Central memory CD8-positive, alpha-beta T cell (primary cell): ENCODE measurements at regions not wholly inside any gene's neighbourhood (a gene's known extent, or its start where the extent isn't known, plus 50 kb on each side); places are given as distances from the start of the nearest gene placed in this dataset.
"Not testable (repeated sequence)": the region's sequence is repeated elsewhere in the genome, so short reads cannot be mapped to it uniquely, and the experiment has no call there.

Source experiments
- ATAC-seq: fragments of 150-1000 bp; cut with Tn5 transposase; replicated peaks from 2 replicates; pipeline ENCODE4 v1.10.0; 2022; ENCODE audit warnings: mild to moderate bottlenecking, moderate FRiP score, moderate number of reproducible peaks; ENCODE audit not compliant: poor library complexity, severe bottlenecking; ENCODE audit errors: extremely low read depth
- DNase-seq, 2 donors: peaks; one replicate each; pipeline ENCODE4 v3.0.0; 2021; ENCODE audit warnings: low spot score in 2 of 2
- H3K27ac Mint-ChIP-seq: one replicate; pipeline ENCODE4 v1.8.0; 2022; ENCODE audit warnings: low read depth, mild to moderate bottlenecking, moderate library complexity, mixed read lengths
- H3K27me3 Mint-ChIP-seq: one replicate; pipeline ENCODE4 v1.8.0; 2022; ENCODE audit warnings: mixed read lengths
- H3K36me3 Mint-ChIP-seq: one replicate; pipeline ENCODE4 v1.8.0; 2022; ENCODE audit warnings: mild to moderate bottlenecking, moderate library complexity, mixed read lengths; ENCODE audit not compliant: insufficient read depth
- H3K4me1 Mint-ChIP-seq: one replicate; pipeline ENCODE4 v1.8.0; 2022; ENCODE audit warnings: mixed read lengths
- H3K4me3 Mint-ChIP-seq: one replicate; pipeline ENCODE4 v1.8.0; 2022; ENCODE audit warnings: mild to moderate bottlenecking, moderate library complexity, mixed read lengths
- H3K9me3 Mint-ChIP-seq: one replicate; pipeline ENCODE4 v1.8.0; 2022; ENCODE audit warnings: mixed read lengths

- not testable (repeated sequence) for H3K27ac Mint-ChIP-seq, H3K4me3 Mint-ChIP-seq, H3K36me3 Mint-ChIP-seq, H3K9me3 Mint-ChIP-seq, ATAC-seq, H3K4me1 Mint-ChIP-seq, DNase-seq
- peaks cover 11% of the 10 kb centered on the region for H3K27me3 Mint-ChIP-seq
Measured at GRCh38 chr3:125681906-125682305, 86.6 kb upstream of the OSBPL11 start.

DNA sequence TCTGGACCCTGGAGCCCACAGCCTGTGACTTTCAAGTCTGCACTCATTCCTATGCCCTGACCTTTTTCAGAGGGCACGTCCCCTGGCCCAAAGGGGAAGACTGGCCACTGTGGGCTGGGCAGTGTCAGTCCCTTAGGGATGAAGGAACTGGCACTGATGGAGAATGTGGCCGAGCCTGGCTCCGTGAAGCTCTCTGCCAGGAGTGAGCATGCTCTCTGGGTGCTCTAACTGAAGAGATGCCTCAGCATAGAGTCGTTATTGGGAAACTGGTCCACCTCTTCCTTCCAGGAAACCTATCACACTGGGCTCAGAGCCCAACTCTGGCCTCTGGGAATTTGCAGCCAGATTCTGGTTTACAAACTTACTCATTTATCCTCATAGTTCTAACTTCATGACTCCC lies 87.3 kb upstream of the OSBPL11 start:
- H3K4me1 Mint-ChIP-seq, H3K4me3 Mint-ChIP-seq, H3K27ac Mint-ChIP-seq, H3K36me3 Mint-ChIP-seq, H3K9me3 Mint-ChIP-seq, DNase-seq, ATAC-seq: not testable (repeated sequence)
- H3K27me3 Mint-ChIP-seq = peaks cover 11% of the 10 kb centered on the region

DNA sequence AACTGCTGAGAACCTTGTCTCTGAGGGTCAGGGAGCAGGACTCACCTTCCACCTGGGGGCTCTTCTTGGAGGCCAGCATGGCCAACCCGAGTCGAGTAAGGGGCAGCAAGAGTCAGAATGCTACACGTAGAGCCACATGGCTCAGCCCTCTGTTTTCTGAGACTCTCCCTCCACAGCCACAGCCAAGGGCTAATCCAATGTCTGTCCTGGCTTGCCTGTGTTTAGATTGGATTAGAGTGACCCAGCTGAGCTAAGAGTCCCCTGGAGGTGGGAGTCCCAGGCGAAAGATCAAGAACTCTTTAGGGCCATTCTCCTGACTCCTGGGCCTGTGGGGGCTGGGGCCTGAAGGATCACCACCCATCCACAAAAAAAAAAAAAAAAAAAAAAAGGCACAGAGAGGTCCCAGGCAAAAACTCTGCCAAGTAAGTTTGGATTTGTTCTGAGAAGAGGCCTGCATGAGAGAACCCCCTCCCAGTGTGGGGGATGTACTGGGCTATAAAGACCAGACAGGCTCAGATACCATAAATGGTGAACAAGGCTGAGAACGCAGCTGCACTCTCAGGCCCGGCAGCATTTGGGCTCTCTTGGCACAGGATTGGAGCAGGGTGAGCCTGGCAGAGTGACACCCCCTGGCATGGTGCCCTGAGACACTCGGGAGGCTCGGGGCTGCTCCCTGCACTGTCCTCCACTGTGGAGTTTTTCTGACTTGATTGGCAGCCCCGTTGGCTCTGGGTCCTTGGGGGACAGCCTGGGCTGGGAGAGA lies 88.0 kb upstream of the OSBPL11 start:
- Mint-ChIP-seq H3K4me1 (no peaks in the 10 kb centered on the region), H3K4me3 (no peak overlapping the region)

GRCh38 chr3:125684199-125684598 lies 88.9 kb upstream of the OSBPL11 start:
- Mint-ChIP-seq H3K4me3 (no peak overlapping the region), H3K27me3 (peaks cover 11% of the 10 kb centered on the region), H3K9me3 (no peaks in the 10 kb centered on the region), H3K4me1 (no peaks in the 10 kb centered on the region), H3K27ac (no peak overlapping the region), H3K36me3 (peaks cover 3% of the 10 kb centered on the region)
- no peak for ATAC-seq
- DNase-seq = no peak

More for the DNA sequence above, 88.0 kb upstream of the OSBPL11 start:
- ATAC-seq (no peak), DNase-seq (no peak)
- peaks cover 5% of the 10 kb centered on the region for H3K36me3 Mint-ChIP-seq
- no peak overlapping the region for H3K27ac Mint-ChIP-seq
- H3K27me3 Mint-ChIP-seq = peaks cover 11% of the 10 kb centered on the region
- H3K9me3 Mint-ChIP-seq = no peaks in the 10 kb centered on the region

- H3K27me3 Mint-ChIP-seq = peaks cover 11% of the 10 kb centered on the region
- H3K36me3 Mint-ChIP-seq, H3K4me3 Mint-ChIP-seq, H3K27ac Mint-ChIP-seq, H3K4me1 Mint-ChIP-seq, H3K9me3 Mint-ChIP-seq, ATAC-seq, DNase-seq: not testable (repeated sequence)
Measured at GRCh38 chr3:125685741-125686140, 90.4 kb upstream of the OSBPL11 start.

DNA sequence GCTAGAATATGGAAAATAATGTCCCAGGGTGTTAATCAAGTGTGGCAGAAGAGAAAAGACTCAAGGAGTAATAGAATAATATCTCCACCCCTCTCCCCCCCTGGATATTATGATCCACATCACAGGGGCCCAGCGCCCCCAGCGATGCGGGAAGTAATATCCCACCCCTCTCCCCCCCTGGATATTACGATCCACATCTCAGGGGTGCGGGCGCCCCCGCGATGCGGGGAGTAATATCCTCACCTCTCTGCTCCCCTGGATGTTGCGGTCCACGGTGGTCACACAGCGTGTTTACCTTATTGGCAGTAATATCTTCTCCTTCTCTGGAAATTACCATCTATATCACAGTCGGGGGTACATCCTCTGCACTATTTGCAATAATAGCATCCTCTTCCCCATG lies 97.1 kb upstream of the OSBPL11 start:
- Mint-ChIP-seq H3K36me3 (no peaks in the 10 kb centered on the region), H3K4me3 (no peak overlapping the region), H3K9me3 (no peaks in the 10 kb centered on the region), H3K27ac (no peak overlapping the region), H3K27me3 (no peaks in the 10 kb centered on the region), H3K4me1 (no peaks in the 10 kb centered on the region)
- DNase-seq (no peak), ATAC-seq (no peak)

DNA sequence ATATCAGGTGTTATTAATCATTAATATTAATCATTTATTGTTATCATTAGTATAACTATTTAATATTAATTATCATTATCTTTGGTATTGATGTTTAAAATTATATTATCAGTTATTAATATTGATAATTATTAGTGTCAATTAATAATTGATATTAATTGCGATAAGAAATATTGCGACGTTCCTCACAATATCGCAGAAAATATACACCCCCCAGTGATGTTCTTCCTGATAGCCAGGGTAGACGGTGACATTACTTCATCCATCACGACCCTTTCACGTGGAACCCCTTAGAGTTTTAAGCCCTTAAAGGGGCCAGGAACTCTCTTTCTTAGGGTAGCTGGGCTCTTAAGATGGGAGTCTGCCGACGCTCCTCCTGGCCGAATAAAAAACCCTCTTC lies 98.6 kb upstream of the OSBPL11 start:
- Mint-ChIP-seq H3K4me3 (no peak overlapping the region), H3K9me3 (no peaks in the 10 kb centered on the region), H3K27me3 (no peaks in the 10 kb centered on the region), H3K4me1 (no peaks in the 10 kb centered on the region), H3K36me3 (no peaks in the 10 kb centered on the region), H3K27ac (no peak overlapping the region)
- no peak for ATAC-seq
- no peak for DNase-seq

DNA sequence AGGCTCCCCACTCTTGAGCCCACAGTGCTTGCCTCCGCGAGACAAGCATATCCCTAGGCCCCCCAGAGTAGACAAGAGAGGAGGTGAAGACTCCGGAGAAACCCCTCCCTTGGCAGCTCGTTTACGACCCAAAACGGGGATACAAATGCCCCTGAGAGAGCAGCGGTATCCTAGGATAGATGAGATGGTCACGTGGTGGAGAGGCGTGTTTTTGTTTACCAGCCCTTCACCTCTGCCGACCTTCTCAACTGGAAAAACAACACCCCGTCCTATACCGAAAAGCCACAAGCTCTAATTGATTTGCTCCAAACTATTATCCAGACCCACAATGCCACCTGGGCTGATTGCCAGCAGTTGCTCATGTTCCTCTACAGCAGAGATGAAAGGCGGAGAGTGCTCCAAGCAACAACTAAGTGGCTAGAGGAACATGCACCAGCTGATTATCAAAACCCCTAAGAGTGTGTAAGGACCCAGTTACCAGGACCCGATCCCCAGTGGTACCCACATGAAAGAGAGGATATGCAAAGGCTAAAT lies 99.5 kb upstream of the OSBPL11 start:
- no peak for ATAC-seq
- Mint-ChIP-seq H3K9me3 (no peaks in the 10 kb centered on the region), H3K27me3 (no peaks in the 10 kb centered on the region), H3K27ac (no peak overlapping the region), H3K4me1 (no peaks in the 10 kb centered on the region), H3K36me3 (no peaks in the 10 kb centered on the region), H3K4me3 (no peak overlapping the region)
- no peak for DNase-seq

- H3K27ac Mint-ChIP-seq = no peak overlapping the region
Measured at GRCh38 chr3:125695688-125696087, 100.4 kb upstream of the OSBPL11 start.

GRCh38 chr3:125697126-125697525 lies 101.8 kb upstream of the OSBPL11 start:
- not testable (repeated sequence) for H3K27ac Mint-ChIP-seq

More at GRCh38 chr3:125695688-125696087, 100.4 kb upstream of the OSBPL11 start:
- DNase-seq (no peak), ATAC-seq (no peak)
- Mint-ChIP-seq H3K36me3 (no peaks in the 10 kb centered on the region), H3K27me3 (no peaks in the 10 kb centered on the region), H3K4me3 (no peak overlapping the region), H3K4me1 (no peaks in the 10 kb centered on the region), H3K9me3 (no peaks in the 10 kb centered on the region)

GRCh38 chr3:125697979-125698640 lies 102.8 kb upstream of the OSBPL11 start:
- H3K36me3 Mint-ChIP-seq, DNase-seq, H3K27me3 Mint-ChIP-seq, ATAC-seq, H3K4me1 Mint-ChIP-seq, H3K4me3 Mint-ChIP-seq, H3K9me3 Mint-ChIP-seq, H3K27ac Mint-ChIP-seq: not testable (repeated sequence)

More at GRCh38 chr3:125697126-125697525, 101.8 kb upstream of the OSBPL11 start:
- DNase-seq, H3K27me3 Mint-ChIP-seq, H3K4me3 Mint-ChIP-seq, H3K36me3 Mint-ChIP-seq, H3K9me3 Mint-ChIP-seq, H3K4me1 Mint-ChIP-seq, ATAC-seq: not testable (repeated sequence)

DNA sequence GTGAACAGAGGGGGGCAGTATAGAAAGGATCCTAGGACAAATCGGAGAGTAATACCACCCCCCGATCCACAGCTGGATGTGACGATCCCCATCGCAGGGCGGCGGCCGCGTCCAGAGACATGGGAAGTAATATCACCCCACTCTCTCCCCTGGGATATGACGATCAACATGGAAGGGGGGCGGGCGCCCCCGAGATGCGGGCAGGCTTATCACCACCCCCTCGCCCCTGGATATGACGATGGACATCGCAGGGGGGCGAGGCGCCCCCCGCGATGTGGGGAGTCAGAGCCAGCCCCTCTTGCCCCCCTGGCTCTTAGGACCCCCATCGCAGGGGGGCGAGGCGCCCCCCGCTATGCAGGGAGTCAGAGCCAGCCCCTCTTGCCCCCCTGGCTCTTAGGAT lies 120.4 kb upstream of the OSBPL11 start:
- no peak for DNase-seq
- peaks cover 3% of the 10 kb centered on the region for H3K36me3 Mint-ChIP-seq

GRCh38 chr3:125732151-125732550 lies 136.9 kb upstream of the OSBPL11 start:
- not testable (repeated sequence) for H3K4me3 Mint-ChIP-seq, H3K4me1 Mint-ChIP-seq, H3K27ac Mint-ChIP-seq, H3K36me3 Mint-ChIP-seq, DNase-seq, ATAC-seq, H3K9me3 Mint-ChIP-seq
- peaks cover 48% of the 10 kb centered on the region for H3K27me3 Mint-ChIP-seq

More for the DNA sequence above, 120.4 kb upstream of the OSBPL11 start:
- peaks cover 5% of the 10 kb centered on the region for H3K4me1 Mint-ChIP-seq
- H3K27ac Mint-ChIP-seq = no peak overlapping the region
- no peak overlapping the region for H3K4me3 Mint-ChIP-seq
- ATAC-seq = no peak
- peaks cover 21% of the 10 kb centered on the region for H3K27me3 Mint-ChIP-seq
- H3K9me3 Mint-ChIP-seq = no peaks in the 10 kb centered on the region
